IPS-15b (cell line): ENCODE measurements at regions not wholly inside any gene's neighbourhood (a gene's known extent, or its start where the extent isn't known, plus 50 kb on each side); places are given as distances from the start of the nearest gene placed in this dataset.
A peak's percentile ranks its signal among the peaks of the same experiment; 100 is the strongest.

ENCODE experiments used
- H3K27me3 ChIP-seq: one replicate; pipeline ENCODE4 v1.6.1; 2013; ENCODE audit warnings: low read length; ENCODE audit not compliant: control insufficient read depth, insufficient read depth
- H3K36me3 ChIP-seq: one replicate; pipeline ENCODE4 v1.6.1; 2013; ENCODE audit warnings: low read length; ENCODE audit not compliant: control insufficient read depth, insufficient read depth
- H3K4me1 ChIP-seq: one replicate; pipeline ENCODE4 v1.6.1; 2013; ENCODE audit warnings: mild to moderate bottlenecking, low read length; ENCODE audit not compliant: control insufficient read depth, insufficient read depth
- H3K4me3 ChIP-seq: one replicate; pipeline ENCODE4 v1.5.1; 2013; ENCODE audit warnings: low read depth, low read length
- H3K9ac ChIP-seq: one replicate; pipeline ENCODE4 v1.6.1; 2013; ENCODE audit warnings: low read depth, mild to moderate bottlenecking, low read length
- H3K9me3 ChIP-seq: one replicate; pipeline ENCODE4 v1.6.1; 2013; ENCODE audit warnings: mild to moderate bottlenecking, low read length; ENCODE audit not compliant: control insufficient read depth, insufficient read depth

DNA sequence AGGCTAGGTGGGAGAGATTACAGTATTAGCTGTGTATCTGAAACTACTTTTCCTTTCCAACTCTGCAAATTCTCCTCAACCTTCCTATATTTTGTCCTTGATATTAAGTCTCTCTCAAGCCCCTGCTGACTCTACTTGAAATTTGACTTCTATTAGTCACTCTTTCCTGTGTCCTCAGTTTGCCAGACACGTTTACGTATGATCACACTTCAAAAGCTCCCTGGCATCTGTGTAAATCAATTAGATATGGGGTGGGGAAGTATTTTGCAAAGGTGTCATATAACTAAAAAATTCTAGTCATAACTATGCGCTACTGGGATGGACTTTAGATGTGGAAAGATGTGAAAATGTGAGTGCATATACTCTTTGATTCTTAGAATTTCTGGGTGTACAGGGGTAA lies 67.4 kb upstream of the ARHGAP24 start:
- no peaks in the 10 kb centered on the region for H3K36me3 ChIP-seq
- no peaks in the 10 kb centered on the region for H3K9me3 ChIP-seq
- no peak overlapping the region for H3K9ac ChIP-seq
- no peak overlapping the region for H3K4me3 ChIP-seq
- H3K4me1 ChIP-seq, result no peaks in the 10 kb centered on the region
- H3K27me3 ChIP-seq, result no peaks in the 10 kb centered on the region

DNA sequence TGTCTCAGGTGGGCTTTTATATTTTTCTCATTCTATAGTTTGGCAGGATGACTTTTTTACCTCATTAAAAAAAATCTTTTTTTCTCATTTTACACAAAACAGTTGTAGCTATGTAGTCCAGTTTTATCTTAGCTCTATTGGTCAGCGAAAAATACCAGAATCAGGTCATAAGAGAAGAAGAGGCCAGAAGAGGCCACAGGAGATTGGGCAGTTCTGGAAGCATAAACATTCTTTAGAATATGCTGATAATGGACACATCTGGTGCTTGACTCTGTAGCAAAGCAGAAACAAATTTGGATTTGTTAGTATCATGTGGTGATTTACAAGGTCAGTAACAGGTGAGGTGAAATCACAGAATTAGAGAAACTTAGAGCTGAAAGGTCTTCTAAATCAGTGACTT lies 66.6 kb upstream of the ARHGAP24 start:
- Histone ChIP-seq H3K9ac (no peak overlapping the region), H3K4me3 (no peak overlapping the region), H3K4me1 (no peaks in the 10 kb centered on the region), H3K36me3 (no peaks in the 10 kb centered on the region), H3K27me3 (no peaks in the 10 kb centered on the region), H3K9me3 (no peaks in the 10 kb centered on the region)

DNA sequence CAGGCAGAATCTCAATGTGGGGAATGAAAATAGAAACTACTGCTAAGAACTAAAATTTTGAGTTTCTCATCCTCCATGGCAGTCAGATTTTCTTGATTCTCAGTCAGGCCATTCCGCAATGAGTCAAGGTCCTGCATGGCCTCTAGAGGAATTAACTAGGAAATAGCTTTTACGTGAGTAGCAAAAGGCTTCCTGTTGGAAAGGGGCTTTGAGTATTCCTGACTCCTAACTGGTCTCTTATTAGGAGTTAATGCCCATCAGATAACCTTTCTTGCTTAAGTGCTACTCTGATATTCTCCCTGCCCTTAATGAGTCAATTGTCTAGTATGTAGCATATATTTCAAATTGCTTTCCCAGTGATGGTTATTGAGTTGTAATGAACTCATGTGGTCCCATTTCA lies 65.7 kb upstream of the ARHGAP24 start:
- H3K9ac ChIP-seq, result no peak overlapping the region
- no peaks in the 10 kb centered on the region for H3K27me3 ChIP-seq
- no peak overlapping the region for H3K4me3 ChIP-seq
- no peaks in the 10 kb centered on the region for H3K9me3 ChIP-seq
- H3K4me1 ChIP-seq, result no peaks in the 10 kb centered on the region
- H3K36me3 ChIP-seq, result no peaks in the 10 kb centered on the region

DNA sequence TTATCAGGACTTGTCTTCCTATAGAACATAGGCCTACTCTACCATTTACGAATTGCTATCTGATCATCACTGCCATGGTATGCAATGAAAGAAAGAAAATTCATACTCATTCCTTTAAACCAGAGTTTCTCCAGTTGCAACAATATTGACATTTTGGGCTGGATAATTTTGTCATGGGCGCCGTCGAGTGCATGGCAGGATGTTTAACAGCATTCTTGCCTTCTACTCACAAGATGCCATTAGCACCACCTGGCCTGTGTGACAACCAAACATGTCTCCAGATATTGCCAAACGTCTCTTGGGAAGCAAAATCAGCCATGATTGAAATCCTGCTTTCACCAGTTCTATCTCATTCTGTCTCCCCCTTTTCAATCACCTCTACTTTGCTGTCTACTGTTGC lies 63.6 kb upstream of the ARHGAP24 start:
- H3K36me3 ChIP-seq, result no peaks in the 10 kb centered on the region

DNA sequence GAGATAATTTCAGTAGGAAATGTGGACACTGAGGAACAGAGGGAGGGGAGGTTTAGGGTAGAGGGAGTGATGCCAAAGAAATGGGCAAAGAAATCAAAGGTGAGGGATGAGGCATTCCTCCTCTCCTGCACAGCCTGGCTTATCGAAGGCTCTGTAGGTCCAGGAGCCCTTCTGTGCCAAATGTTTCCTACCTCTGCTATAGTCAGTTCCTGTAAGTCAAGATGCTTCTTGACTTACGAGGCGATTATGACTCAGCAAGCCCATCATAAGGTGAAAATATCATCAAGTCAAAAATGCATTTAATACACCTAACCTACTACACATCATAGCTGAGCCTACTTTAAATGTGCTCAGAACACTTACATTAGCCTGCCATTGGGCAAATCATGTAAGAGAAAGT lies 60.0 kb upstream of the ARHGAP24 start:
- Histone ChIP-seq H3K36me3 (no peaks in the 10 kb centered on the region), H3K9ac (no peak overlapping the region), H3K4me3 (no peak overlapping the region), H3K9me3 (no peaks in the 10 kb centered on the region), H3K27me3 (no peaks in the 10 kb centered on the region), H3K4me1 (no peaks in the 10 kb centered on the region)

More for the DNA sequence above, 63.6 kb upstream of the ARHGAP24 start:
- Histone ChIP-seq H3K4me1 (no peaks in the 10 kb centered on the region), H3K9me3 (no peaks in the 10 kb centered on the region), H3K4me3 (no peak overlapping the region), H3K9ac (no peak overlapping the region), H3K27me3 (no peaks in the 10 kb centered on the region)

DNA sequence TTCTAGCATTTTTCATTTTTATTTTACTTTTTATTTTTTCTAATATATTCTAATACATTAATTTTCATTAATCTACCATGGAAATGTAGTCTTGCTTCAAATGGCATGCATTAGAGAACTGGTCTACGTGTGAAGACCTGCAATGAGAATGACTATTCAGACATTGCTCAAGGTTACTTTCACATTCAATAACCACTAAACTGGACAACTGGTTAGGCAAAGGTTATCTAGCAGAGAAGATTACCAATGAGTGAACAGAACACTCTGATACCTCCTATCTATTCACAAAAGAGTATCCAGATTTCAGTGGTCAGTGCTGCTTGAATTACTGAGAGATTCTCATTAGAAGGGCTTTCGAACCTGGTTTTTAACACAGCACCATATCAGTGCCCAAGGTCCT lies 58.9 kb upstream of the ARHGAP24 start:
- Histone ChIP-seq H3K27me3 (no peaks in the 10 kb centered on the region), H3K4me3 (no peak overlapping the region), H3K9ac (no peak overlapping the region), H3K9me3 (no peaks in the 10 kb centered on the region), H3K4me1 (no peaks in the 10 kb centered on the region), H3K36me3 (no peaks in the 10 kb centered on the region)

DNA sequence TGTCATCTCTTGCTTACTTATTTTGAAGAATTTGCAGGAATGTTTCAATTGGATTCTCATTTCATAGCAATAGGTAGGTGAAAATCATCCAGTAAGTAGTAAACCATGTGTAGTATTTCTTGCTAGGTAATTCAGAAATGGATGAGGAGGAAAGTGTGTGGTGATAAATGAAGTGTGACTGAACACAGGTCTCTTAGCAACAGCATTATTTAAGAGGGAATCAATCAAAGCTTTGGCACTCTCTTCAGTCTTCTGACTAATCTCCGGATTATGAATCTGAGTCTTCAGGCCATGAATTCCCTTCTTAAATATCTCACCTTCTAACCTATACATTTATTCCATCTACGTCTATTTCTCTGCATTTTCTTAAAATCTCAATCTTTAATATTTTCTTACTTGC lies 55.8 kb upstream of the ARHGAP24 start:
- Histone ChIP-seq H3K36me3 (no peaks in the 10 kb centered on the region), H3K27me3 (no peaks in the 10 kb centered on the region), H3K9me3 (no peaks in the 10 kb centered on the region), H3K4me3 (no peak overlapping the region), H3K9ac (no peak overlapping the region), H3K4me1 (no peaks in the 10 kb centered on the region)

DNA sequence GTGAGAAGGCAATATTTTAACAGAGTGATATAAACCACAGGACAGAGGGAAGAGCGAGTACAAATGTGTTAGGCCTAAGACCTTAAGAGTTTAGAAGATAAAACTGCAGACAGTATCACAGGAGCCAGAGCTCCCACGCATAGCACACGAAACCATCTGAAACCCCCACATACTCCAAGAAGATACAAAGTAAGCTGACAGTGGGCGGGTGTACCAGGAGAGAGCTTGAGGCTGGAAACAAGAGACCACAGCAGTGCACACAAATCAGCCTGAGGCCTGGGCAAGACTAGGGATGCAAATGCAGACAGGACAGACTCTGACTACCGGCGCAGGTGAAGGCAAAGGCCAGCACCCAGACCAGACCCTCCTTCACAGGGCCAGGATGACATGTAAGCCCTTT lies 54.1 kb upstream of the ARHGAP24 start:
- Histone ChIP-seq H3K27me3 (no peaks in the 10 kb centered on the region), H3K36me3 (no peaks in the 10 kb centered on the region), H3K4me1 (no peaks in the 10 kb centered on the region), H3K4me3 (no peak overlapping the region), H3K9me3 (no peaks in the 10 kb centered on the region), H3K9ac (peak overlapping the region; percentile 49)

DNA sequence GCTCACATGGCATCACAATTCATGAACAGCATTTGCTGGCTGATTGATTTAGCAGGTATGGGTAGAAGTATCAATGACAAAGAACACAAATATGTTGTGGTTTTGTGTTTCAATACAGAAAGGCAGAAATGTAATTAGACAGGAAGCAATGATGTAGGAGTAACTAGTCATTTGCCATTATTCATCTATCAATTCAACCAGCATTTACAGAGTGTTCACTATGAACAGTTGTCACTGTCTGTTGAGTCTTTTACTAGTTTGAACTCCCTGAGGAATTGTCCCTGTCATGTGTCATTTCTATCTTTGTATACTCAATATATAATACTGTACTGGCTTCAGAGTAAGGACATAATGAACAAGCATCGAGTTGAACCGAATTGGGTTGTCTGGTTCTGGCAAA lies 51.5 kb upstream of the ARHGAP24 start:
- Histone ChIP-seq H3K9me3 (no peaks in the 10 kb centered on the region), H3K9ac (no peak overlapping the region), H3K27me3 (no peaks in the 10 kb centered on the region), H3K4me3 (no peak overlapping the region), H3K4me1 (peaks cover 3% of the 10 kb centered on the region), H3K36me3 (no peaks in the 10 kb centered on the region)
